BLaER1 treated with 17β-estradiol and CSF1 and Interleukin-3, amounts not matched to agents 10 nM and 100 nM (cell line): ENCODE measurements at regions not wholly inside any gene's neighbourhood (a gene's known extent, or its start where the extent isn't known, plus 50 kb on each side); places are given as distances from the start of the nearest gene placed in this dataset.

Experiments used
- H3K27ac ChIP-seq, 11 experiments: shearing (Covaris generic); formaldehyde crosslinking; 2 replicates each; pipeline ENCODE4 v1.8.1; 2022
- H3K27me3 ChIP-seq, 11 experiments: shearing (Covaris generic); formaldehyde crosslinking; 2 replicates each; pipeline ENCODE4 v1.8.1; 2022
- H3K36me3 ChIP-seq, 11 experiments: shearing (Covaris generic); formaldehyde crosslinking; 2 replicates each; pipeline ENCODE4 v1.8.1; 2022
- H3K4me1 ChIP-seq, 10 experiments: shearing (Covaris generic); formaldehyde crosslinking; 2 replicates each; pipeline ENCODE4 v1.8.1; 2022
- H3K4me2 ChIP-seq, 11 experiments: shearing (Covaris generic); formaldehyde crosslinking; 2 replicates each; pipeline ENCODE4 v1.8.1; 2022
- H3K4me3 ChIP-seq, 10 experiments: shearing (Covaris generic); formaldehyde crosslinking; 2 replicates each; pipeline ENCODE4 v1.8.1; 2022
- H3K9ac ChIP-seq, 11 experiments: shearing (Covaris generic); formaldehyde crosslinking; 2 replicates each; pipeline ENCODE4 v1.8.1; 2022
- H3K9me3 ChIP-seq, 11 experiments: shearing (Covaris generic); formaldehyde crosslinking; replicated peaks in 1 of 11; 2 replicates each; pipeline ENCODE4 v1.8.1; 2022
- H4K20me1 ChIP-seq, 11 experiments: shearing (Covaris generic); formaldehyde crosslinking; 2 replicates each; pipeline ENCODE4 v1.8.1; 2022
- Cebpa-rat ChIP-seq, 11 experiments: shearing (Covaris generic); IDR thresholded peaks; 2 replicates each; pipeline ENCODE4 v1.8.1; 2022

- TF ChIP-seq Cebpa-rat (IDR thresholded peaks at IDR 0.05): no peak
- no peak overlapping the region for H3K9ac ChIP-seq
- no peaks in the 10 kb centered on the region for H3K27me3 ChIP-seq
- H4K20me1 ChIP-seq: no peaks in the 10 kb centered on the region
- no peaks in the 10 kb centered on the region for H3K4me1 ChIP-seq
- H3K9me3 ChIP-seq: no peaks in the 10 kb centered on the region
- no peak overlapping the region for H3K4me3 ChIP-seq
- no peak overlapping the region for H3K27ac ChIP-seq
- no peaks in the 10 kb centered on the region for H3K36me3 ChIP-seq
- H3K4me2 ChIP-seq: no peak overlapping the region
Observed at GRCh38 chr4:147020456-147020855, 74.8 kb upstream of the TTC29 start.

DNA sequence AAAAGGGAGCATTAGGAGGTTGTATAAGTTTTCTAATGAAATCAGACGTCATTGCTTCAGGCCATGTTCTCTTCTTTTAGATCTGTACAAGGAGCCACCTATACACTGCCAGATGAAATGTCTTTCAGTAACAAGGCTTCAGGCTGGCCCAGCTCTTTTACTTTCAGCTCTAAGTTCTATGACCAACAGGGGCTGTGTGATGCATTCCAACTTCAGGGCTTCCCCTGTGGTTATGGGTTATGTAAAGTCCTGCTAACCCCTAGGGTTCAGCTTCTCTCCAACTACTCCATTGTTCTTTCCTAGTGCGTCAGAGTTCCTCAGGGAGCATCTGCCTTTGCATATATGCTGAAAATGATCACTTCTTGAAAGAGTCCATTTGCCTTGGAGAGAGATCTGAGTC lies 79.4 kb upstream of the TTC29 start:
- no peaks in the 10 kb centered on the region for H3K36me3 ChIP-seq
- no peak for TF ChIP-seq Cebpa-rat (IDR thresholded peaks at IDR 0.05)
- H3K27me3 ChIP-seq: no peaks in the 10 kb centered on the region
- H3K4me1 ChIP-seq: no peaks in the 10 kb centered on the region
- no peaks in the 10 kb centered on the region for H3K9me3 ChIP-seq
- no peak overlapping the region for H3K4me2 ChIP-seq
- H4K20me1 ChIP-seq: no peaks in the 10 kb centered on the region
- H3K9ac ChIP-seq: no peak overlapping the region
- H3K4me3 ChIP-seq: no peak overlapping the region
- H3K27ac ChIP-seq: no peak overlapping the region

DNA sequence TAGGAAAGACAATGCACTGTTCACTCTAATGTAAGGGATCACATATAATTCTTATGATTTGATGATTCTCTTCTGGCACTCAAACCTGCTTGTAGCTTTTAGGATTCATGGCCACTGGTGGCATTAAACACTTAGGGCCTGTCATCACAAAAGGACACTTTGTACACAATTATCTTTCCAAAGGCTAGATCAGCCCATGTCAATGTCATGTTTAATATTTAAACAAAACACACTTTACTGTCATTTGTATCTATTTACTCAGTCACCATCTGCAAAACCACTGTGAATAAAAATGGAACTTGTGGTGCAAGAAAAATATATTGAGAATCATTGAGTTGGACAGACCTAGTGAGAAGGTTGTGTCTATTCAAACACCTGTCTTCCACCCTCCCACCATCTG lies 83.6 kb upstream of the TTC29 start:
- Histone ChIP-seq H3K4me1 (no peaks in the 10 kb centered on the region), H3K4me2 (no peak overlapping the region), H3K27ac (no peak overlapping the region), H3K27me3 (no peaks in the 10 kb centered on the region), H3K9me3 (no peaks in the 10 kb centered on the region), H3K9ac (no peak overlapping the region), H4K20me1 (no peaks in the 10 kb centered on the region), H3K4me3 (no peak overlapping the region), H3K36me3 (no peaks in the 10 kb centered on the region)
- no peak for TF ChIP-seq Cebpa-rat (IDR thresholded peaks at IDR 0.05)

DNA sequence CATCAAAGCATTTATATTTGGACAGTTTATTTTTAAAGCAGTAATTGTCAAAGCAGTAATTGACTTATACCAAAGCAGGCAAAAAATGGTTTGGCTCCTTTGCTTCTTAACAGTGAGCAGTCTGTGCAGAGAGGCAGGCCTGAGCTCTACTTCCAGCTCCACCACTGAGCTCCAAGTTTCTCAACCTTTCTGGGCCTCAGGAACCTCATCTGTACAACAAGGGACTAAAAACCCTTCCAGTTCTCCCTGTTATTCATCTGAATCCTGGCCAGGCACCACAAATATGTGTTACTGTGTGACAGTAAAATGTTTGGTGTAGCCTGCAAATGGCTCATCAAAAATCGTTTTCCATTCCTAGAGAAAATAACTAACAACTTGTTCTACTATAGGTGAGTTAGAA lies 88.7 kb upstream of the TTC29 start:
- H3K36me3 ChIP-seq: no peaks in the 10 kb centered on the region
- no peaks in the 10 kb centered on the region for H3K27me3 ChIP-seq
- no peaks in the 10 kb centered on the region for H4K20me1 ChIP-seq
- H3K27ac ChIP-seq: no peak overlapping the region
- H3K9ac ChIP-seq: no peak overlapping the region
- H3K4me3 ChIP-seq: no peak overlapping the region
- no peak overlapping the region for H3K4me2 ChIP-seq
- H3K4me1 ChIP-seq: no peaks in the 10 kb centered on the region
- TF ChIP-seq Cebpa-rat (IDR thresholded peaks at IDR 0.05): no peak
- no peaks in the 10 kb centered on the region for H3K9me3 ChIP-seq

GRCh38 chr4:147037069-147037468 lies 91.4 kb upstream of the TTC29 start:
- H3K9me3 ChIP-seq: no peaks in the 10 kb centered on the region
- no peaks in the 10 kb centered on the region for H3K27me3 ChIP-seq

GRCh38 chr4:147039976-147040575 lies 94.4 kb upstream of the TTC29 start:
- Histone ChIP-seq H3K9ac (no peak overlapping the region), H3K9me3 (no peaks in the 10 kb centered on the region), H3K4me3 (no peak overlapping the region), H3K27me3 (no peaks in the 10 kb centered on the region), H3K36me3 (no peaks in the 10 kb centered on the region), H4K20me1 (no peaks in the 10 kb centered on the region), H3K27ac (no peak overlapping the region), H3K4me2 (no peak overlapping the region), H3K4me1 (no peaks in the 10 kb centered on the region)
- no peak for TF ChIP-seq Cebpa-rat (IDR thresholded peaks at IDR 0.05)

More at GRCh38 chr4:147037069-147037468, 91.4 kb upstream of the TTC29 start:
- TF ChIP-seq Cebpa-rat (IDR thresholded peaks at IDR 0.05): no peak
- no peak overlapping the region for H3K27ac ChIP-seq
- H3K4me2 ChIP-seq: no peak overlapping the region
- no peak overlapping the region for H3K4me3 ChIP-seq
- no peaks in the 10 kb centered on the region for H3K36me3 ChIP-seq
- no peaks in the 10 kb centered on the region for H4K20me1 ChIP-seq
- H3K9ac ChIP-seq: no peak overlapping the region
- H3K4me1 ChIP-seq: no peaks in the 10 kb centered on the region

DNA sequence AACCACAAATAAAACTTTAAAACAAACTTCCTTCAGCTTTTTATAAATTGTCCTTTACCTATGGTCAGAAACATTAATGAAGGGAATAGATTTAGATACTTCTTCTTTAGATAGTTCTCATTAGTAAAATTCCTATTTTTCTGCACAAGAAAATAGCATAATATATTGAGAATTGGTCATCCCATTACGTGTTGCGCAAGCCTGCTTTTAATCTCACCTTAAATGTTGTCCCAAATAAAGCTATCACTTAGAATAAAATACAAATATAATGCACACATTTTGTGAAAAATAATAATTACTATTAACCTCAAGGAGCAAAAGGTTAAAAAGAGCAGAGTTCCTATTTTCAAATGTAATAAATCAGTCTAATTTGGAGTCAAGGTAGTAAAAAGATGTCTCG lies 95.2 kb upstream of the TTC29 start:
- H3K4me1 ChIP-seq: no peaks in the 10 kb centered on the region
- no peaks in the 10 kb centered on the region for H3K9me3 ChIP-seq
- no peaks in the 10 kb centered on the region for H3K36me3 ChIP-seq
- no peaks in the 10 kb centered on the region for H3K27me3 ChIP-seq
- no peak overlapping the region for H3K4me3 ChIP-seq
- no peak overlapping the region for H3K27ac ChIP-seq
- no peak for TF ChIP-seq Cebpa-rat (IDR thresholded peaks at IDR 0.05)
- no peak overlapping the region for H3K4me2 ChIP-seq
- no peak overlapping the region for H3K9ac ChIP-seq
- no peaks in the 10 kb centered on the region for H4K20me1 ChIP-seq

DNA sequence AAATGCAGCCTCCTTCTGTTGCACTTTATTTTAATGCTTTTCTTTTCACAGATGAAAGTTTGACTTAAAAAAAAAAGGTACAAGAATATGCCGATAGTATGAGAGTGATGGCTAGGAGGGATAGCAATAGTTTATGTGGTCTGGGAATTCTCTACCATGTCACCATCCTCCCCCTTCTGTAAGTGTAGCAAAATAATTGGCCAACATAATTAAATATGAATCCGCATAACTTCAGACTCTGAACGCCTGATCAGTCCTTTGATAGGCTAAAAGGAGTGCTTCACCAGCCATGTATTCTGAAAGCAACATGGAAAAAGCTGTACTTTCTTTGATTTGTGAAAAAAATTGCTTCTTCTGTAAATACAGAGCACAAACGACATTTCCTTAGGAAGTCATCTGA lies 95.7 kb upstream of the TTC29 start:
- H3K27me3 ChIP-seq: no peaks in the 10 kb centered on the region
- TF ChIP-seq Cebpa-rat (IDR thresholded peaks at IDR 0.05): no peak
- no peak overlapping the region for H3K4me2 ChIP-seq
- H3K9me3 ChIP-seq: no peaks in the 10 kb centered on the region
- no peak overlapping the region for H3K9ac ChIP-seq
- no peak overlapping the region for H3K4me3 ChIP-seq
- H3K36me3 ChIP-seq: no peaks in the 10 kb centered on the region
- no peaks in the 10 kb centered on the region for H3K4me1 ChIP-seq
- no peak overlapping the region for H3K27ac ChIP-seq
- no peaks in the 10 kb centered on the region for H4K20me1 ChIP-seq

- no peaks in the 10 kb centered on the region for H3K27me3 ChIP-seq
- no peak for TF ChIP-seq Cebpa-rat (IDR thresholded peaks at IDR 0.05)
- H3K4me3 ChIP-seq: no peak overlapping the region
- H3K27ac ChIP-seq: no peak overlapping the region
- H3K9ac ChIP-seq: no peak overlapping the region
- H3K36me3 ChIP-seq: no peaks in the 10 kb centered on the region
- H3K4me1 ChIP-seq: no peaks in the 10 kb centered on the region
- H4K20me1 ChIP-seq: no peaks in the 10 kb centered on the region
- no peaks in the 10 kb centered on the region for H3K9me3 ChIP-seq
- H3K4me2 ChIP-seq: no peak overlapping the region
Observed at GRCh38 chr4:147042046-147042445, 96.4 kb upstream of the TTC29 start.

DNA sequence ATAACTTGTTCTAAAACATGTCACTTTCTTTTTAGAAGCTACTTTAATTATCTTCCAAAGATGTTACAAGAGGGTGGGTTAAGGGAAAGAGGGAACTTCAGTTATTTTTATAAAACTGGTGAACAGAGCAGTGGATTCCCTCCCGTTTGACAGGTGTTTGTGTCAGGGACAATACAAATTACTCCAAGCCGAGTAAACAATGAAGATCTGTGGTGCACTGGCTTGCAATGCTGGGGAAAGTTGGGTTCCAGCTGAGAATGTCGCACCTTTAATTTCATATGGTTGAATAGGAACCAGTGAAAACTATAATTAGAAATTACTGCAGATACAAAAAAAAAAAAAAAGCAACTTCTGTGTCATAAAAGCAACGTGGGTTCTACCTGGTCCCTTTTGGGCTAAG lies 98.6 kb upstream of the TTC29 start:
- no peaks in the 10 kb centered on the region for H4K20me1 ChIP-seq
- H3K9ac ChIP-seq: no peak overlapping the region
- no peak overlapping the region for H3K4me2 ChIP-seq
- no peak overlapping the region for H3K27ac ChIP-seq
- H3K27me3 ChIP-seq: no peaks in the 10 kb centered on the region
- no peaks in the 10 kb centered on the region for H3K36me3 ChIP-seq
- no peaks in the 10 kb centered on the region for H3K4me1 ChIP-seq
- H3K4me3 ChIP-seq: no peak overlapping the region
- TF ChIP-seq Cebpa-rat (IDR thresholded peaks at IDR 0.05): no peak
- H3K9me3 ChIP-seq: peaks cover 0 to 7% (median 0%) of the 10 kb centered on the region in 11 experiments; a peak in 6 of 22 replicates
